Activated CD4-positive, alpha-beta T cell treated with anti-CD3 and anti-CD28 coated beads for 36 hours (primary cell): ENCODE measurements at regions not wholly inside any gene's neighbourhood (a gene's known extent, or its start where the extent isn't known, plus 50 kb on each side); places are given as distances from the start of the nearest gene placed in this dataset.
"Not testable (repeated sequence)": the region's sequence is repeated elsewhere in the genome, so short reads cannot be mapped to it uniquely, and the experiment has no call there.

ENCODE experiments used
- ATAC-seq: fragments of 200-7000 bp; cut with Tn5 transposase; one replicate; pipeline ENCODE4 v1.10.0; 2021; ENCODE audit warnings: mild to moderate bottlenecking, moderate library complexity
- CTCF ChIA-PET: fragments of 350-600 bp; sonication (Branson Sonifier 250); formaldehyde crosslinking; loops from one replicate; lab custom pipeline; 2021; ENCODE audit warnings: antibody characterized with exemption; lab: Charles Lee
- POLR2A ChIA-PET: fragments of 350-600 bp; sonication (Branson Sonifier 250); formaldehyde crosslinking; loops from one replicate; lab custom pipeline; 2021; ENCODE audit warnings: antibody characterized with exemption, inconsistent platforms; lab: Charles Lee
- DNase-seq: peaks from one replicate; pipeline ENCODE4 v3.0.0-alpha.2; 2020
- H3K27ac Mint-ChIP-seq: one replicate; pipeline ENCODE4 v1.8.0; 2021; ENCODE audit warnings: mixed read lengths
- H3K27me3 Mint-ChIP-seq: one replicate; pipeline ENCODE4 v1.8.0; 2021; ENCODE audit warnings: mixed read lengths
- H3K36me3 Mint-ChIP-seq: one replicate; pipeline ENCODE4 v1.8.0; 2021; ENCODE audit warnings: low read depth, mixed read lengths
- H3K4me1 Mint-ChIP-seq: one replicate; pipeline ENCODE4 v1.8.0; 2021; ENCODE audit warnings: mixed read lengths
- H3K4me3 Mint-ChIP-seq: one replicate; pipeline ENCODE4 v1.8.0; 2021; ENCODE audit warnings: mild to moderate bottlenecking, moderate library complexity, mixed read lengths
- H3K9me3 Mint-ChIP-seq: one replicate; pipeline ENCODE4 v1.8.0; 2021; ENCODE audit warnings: low read depth, mixed read lengths
- intact Hi-C, 2 experiments: fragments of 100-400 bp; cut with DNase I in 1 of 2; cut with micrococcal nuclease in 1 of 2; formaldehyde crosslinking; loops; one replicate each; pipeline versions ENCODE4 v1.14.2 to v1.15.1; 2022 to 2024; cut with DNase I, micrococcal nuclease

DNA sequence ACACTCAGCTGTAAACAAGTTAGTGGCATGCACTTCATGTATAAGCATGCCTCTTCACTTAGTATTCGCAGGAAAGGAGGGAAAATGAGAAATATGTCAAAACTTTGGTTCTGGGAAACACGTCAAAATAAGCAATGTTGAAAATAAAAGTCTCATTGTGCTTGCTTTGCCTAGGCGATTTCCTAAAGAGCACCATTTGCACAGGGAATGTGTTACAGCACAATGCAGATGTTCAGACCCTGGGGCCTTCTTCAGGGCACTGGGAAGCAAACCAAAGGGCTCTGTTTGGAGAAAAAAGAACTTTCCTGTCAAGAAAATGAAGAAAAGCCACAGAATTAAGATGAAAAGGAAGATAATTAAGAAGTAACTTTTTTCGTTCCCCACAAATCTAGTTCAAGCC is 98.6 kb upstream of the PLD5 start:
- ChIA-PET CTCF (no interaction called here), POLR2A (no interaction called here)
- ATAC-seq: no peak
- no peaks in the 10 kb centered on the region for H3K36me3 Mint-ChIP-seq
- no peak overlapping the region for H3K27ac Mint-ChIP-seq
- DNase-seq: no peak
- peaks cover 2% of the 10 kb centered on the region for H3K27me3 Mint-ChIP-seq
- no peak overlapping the region for H3K4me3 Mint-ChIP-seq
- H3K9me3 Mint-ChIP-seq: no peaks in the 10 kb centered on the region
- no peaks in the 10 kb centered on the region for H3K4me1 Mint-ChIP-seq
- intact Hi-C loops: no loop called here

DNA sequence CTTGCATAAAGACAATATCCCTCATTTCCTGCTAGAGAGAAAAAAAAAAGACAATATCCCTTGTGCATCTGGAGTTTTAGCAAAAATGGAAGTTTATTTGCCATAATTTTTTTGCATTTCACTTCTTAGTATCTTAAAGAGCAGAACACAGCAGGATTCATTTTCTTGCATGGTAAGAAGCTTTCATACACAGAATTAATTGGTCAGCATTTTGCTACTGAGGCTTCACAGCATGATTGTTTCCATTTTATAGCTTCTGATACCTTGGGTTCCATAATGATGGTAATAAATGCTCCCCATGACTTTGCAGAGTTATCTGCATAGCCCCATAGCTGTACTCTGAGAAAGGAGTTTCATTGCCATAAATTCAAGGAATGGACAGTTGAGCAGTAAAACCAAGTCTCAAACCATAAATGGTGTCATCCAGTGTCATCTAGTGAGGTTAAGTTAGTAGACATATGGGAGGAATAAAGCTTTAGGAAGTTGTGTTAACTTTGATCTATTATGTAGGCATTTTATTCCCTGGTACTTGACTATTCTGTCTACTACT is 88.8 kb upstream of the PLD5 start:
- intact Hi-C loops: no loop called here
- ChIA-PET CTCF (interaction anchor here (0.7 kb wide), 1 partner anchor 89 kb away, joined by 5 read pairs; no protein-coding TSS in a partner anchor), POLR2A (no interaction called here)
- no peak for DNase-seq
- no peak for ATAC-seq
- H3K9me3 Mint-ChIP-seq: no peaks in the 10 kb centered on the region
- no peaks in the 10 kb centered on the region for H3K36me3 Mint-ChIP-seq
- H3K27ac Mint-ChIP-seq: no peak overlapping the region
- no peaks in the 10 kb centered on the region for H3K4me1 Mint-ChIP-seq
- H3K4me3 Mint-ChIP-seq: no peak overlapping the region
- H3K27me3 Mint-ChIP-seq: peaks cover 2% of the 10 kb centered on the region

DNA sequence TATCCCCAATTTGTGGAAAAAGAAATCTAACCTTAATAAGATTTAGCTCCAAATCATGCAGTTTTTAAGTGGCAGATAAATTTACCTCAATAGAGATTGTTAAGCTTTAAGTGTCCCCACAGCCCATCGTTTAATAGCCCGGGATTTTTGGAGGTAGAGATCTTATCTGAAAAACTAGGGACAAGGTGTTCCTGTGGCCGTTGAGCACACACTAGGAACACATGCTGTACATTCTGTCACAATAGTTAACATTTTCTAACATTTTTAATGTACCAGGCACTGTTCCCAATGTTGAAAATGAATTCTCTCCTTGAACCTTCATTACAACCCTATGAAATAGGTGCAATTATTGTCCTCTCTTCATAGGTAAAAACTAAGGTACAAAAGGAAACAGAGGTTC is 85.7 kb upstream of the PLD5 start:
- POLR2A ChIA-PET: no interaction called here
- H3K36me3 Mint-ChIP-seq: no peaks in the 10 kb centered on the region

DNA sequence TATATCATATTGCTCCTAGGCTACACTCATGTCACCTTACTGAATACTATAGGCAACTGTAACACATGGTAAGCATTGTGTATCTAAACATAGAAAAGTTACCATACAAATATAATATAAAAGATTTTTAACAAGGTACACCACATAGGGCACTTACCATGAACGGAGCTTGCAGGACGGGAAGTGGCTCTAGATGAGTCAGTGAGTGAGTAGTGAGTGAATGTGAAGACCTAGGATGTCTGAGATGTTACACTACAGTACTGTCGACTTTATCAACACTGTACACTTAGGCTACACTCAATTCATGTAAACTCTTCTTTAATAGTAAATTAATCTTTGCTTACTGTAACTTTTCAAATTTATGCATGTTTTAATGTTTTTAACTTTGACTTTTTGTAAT is 81.0 kb upstream of the PLD5 start:
- ChIA-PET CTCF (no interaction called here), POLR2A (no interaction called here)
- H3K27ac Mint-ChIP-seq: no peak overlapping the region
- no peak for ATAC-seq
- H3K4me3 Mint-ChIP-seq: no peak overlapping the region
- DNase-seq: no peak
- no peaks in the 10 kb centered on the region for H3K36me3 Mint-ChIP-seq
- H3K27me3 Mint-ChIP-seq: no peaks in the 10 kb centered on the region
- H3K9me3 Mint-ChIP-seq: no peaks in the 10 kb centered on the region
- intact Hi-C loops: no loop called here
- no peaks in the 10 kb centered on the region for H3K4me1 Mint-ChIP-seq

More for the DNA sequence above, 85.7 kb upstream of the PLD5 start:
- no peaks in the 10 kb centered on the region for H3K4me1 Mint-ChIP-seq
- no peak overlapping the region for H3K27ac Mint-ChIP-seq
- CTCF ChIA-PET: no interaction called here
- H3K4me3 Mint-ChIP-seq: no peak overlapping the region
- H3K9me3 Mint-ChIP-seq: no peaks in the 10 kb centered on the region
- no peak for ATAC-seq
- DNase-seq: no peak
- H3K27me3 Mint-ChIP-seq: peaks cover 2% of the 10 kb centered on the region
- intact Hi-C loops: no loop called here

DNA sequence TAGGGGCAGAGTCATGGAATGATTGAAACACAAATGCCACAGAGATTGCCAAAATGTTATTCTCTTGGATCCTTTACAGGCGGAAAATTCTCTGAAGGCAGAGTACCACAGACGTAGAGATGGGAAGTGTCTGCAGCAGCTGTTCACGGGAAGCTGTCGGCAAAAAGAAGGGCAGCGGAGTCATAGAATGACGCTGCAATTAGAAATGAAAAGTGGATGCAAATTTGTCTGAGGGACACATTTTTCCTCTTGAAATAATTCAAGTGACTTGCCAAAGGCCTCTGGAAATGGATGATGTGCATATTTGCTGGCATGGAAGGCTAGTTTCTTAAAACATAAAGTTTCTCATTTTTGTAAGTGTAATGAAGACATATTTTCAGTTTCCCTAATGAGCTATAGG is 77.5 kb upstream of the PLD5 start:
- Mint-ChIP-seq H3K4me1 (no peaks in the 10 kb centered on the region), H3K27me3 (no peaks in the 10 kb centered on the region), H3K4me3 (no peak overlapping the region), H3K9me3 (peaks cover 9% of the 10 kb centered on the region), H3K27ac (no peak overlapping the region), H3K36me3 (no peaks in the 10 kb centered on the region)
- ATAC-seq (no peak), DNase-seq (no peak)
- ChIA-PET CTCF (no interaction called here), POLR2A (no interaction called here)
- intact Hi-C loops: no loop called here

DNA sequence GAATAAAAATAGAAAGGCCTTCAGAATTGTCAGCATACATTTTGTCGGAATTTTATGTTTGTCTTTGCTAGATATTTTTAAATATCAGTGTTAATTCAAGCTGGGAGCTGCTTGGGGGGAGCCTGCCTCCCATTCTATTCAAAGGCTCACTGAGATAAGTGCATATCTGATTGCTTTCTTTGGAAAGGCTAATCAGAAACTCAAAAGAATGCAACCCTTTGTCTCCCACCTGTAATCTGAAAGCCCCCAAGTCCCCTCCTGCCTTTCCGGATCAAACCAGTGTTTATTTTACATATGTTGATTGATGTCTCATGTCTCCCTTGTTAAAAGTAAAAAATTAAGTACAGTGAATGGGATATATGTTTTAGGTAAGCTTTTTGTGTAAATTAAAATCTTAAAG is 69.3 kb upstream of the PLD5 start:
- H3K27me3 Mint-ChIP-seq, ATAC-seq, POLR2A ChIA-PET, H3K36me3 Mint-ChIP-seq, H3K27ac Mint-ChIP-seq, H3K4me3 Mint-ChIP-seq, H3K4me1 Mint-ChIP-seq, DNase-seq, intact Hi-C loops: not testable (repeated sequence)
- peaks cover 12% of the 10 kb centered on the region for H3K9me3 Mint-ChIP-seq
- CTCF ChIA-PET: interaction anchor here (0.6 kb wide), 1 partner anchor 117 kb away, joined by 4 read pairs; no protein-coding TSS in a partner anchor

DNA sequence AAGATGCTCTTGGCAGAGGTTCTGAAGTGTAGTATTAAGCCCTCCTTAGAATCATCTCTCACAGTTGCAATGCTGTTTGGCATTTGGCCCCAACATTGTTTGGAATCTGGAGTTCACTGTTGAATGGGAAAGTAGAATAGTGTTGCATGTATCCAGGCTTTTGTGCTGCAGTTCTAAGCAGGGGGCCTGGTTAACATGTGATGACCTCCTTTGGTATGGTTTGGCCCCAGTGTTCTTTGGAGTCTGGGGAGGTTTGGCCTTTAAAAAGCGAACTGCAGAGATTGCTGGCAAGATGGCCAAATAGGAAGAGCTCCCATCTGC is 61.8 kb upstream of the PLD5 start:
- H3K36me3 Mint-ChIP-seq: no peaks in the 10 kb centered on the region

DNA sequence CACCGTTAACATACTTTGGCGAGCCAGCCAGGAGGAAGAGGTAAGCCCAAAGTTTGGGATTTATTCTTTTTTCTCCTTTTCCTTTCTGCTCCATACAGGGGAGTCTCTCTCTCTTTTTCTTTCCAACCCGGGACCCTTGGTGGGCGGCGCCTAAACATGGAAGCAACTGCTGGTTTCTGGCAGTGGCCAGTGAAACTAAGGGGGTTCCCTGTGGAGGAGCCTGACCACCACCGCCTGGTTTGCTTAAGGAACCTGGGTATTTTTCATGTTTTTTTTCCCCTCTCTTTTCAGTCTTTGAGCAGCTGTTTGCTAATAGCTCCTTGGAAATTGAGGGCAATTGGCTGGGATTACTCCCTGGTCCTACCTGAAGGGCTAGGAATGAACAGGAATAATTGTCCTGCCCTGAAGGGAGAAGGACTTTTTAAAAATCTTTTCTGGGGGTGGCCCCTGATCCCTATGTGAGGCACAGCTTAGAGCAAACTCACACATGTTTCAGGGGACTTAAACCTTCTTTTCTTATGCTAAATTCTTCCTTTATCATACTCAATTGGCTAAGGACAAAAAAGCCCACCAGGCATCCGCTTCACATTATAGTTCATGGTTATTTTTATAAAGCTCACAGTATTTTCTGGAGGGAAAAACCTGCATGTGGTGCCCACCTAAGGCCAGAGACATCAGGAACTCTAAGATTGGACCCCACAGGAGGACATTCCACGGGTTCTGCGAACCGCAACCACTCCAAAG is 61.3 kb upstream of the PLD5 start:
- Mint-ChIP-seq H3K4me1 (no peaks in the 10 kb centered on the region), H3K9me3 (no peaks in the 10 kb centered on the region), H3K27ac (no peak overlapping the region), H3K36me3 (no peaks in the 10 kb centered on the region), H3K27me3 (no peaks in the 10 kb centered on the region), H3K4me3 (no peak overlapping the region)
- CTCF ChIA-PET: no interaction called here
- intact Hi-C loops: no loop called here
- DNase-seq: no peak
- no peak for ATAC-seq
- POLR2A ChIA-PET: no interaction called here

More for the DNA sequence above, 61.8 kb upstream of the PLD5 start:
- CTCF ChIA-PET: no interaction called here
- Mint-ChIP-seq H3K4me3 (no peak overlapping the region), H3K9me3 (no peaks in the 10 kb centered on the region), H3K27ac (no peak overlapping the region), H3K27me3 (no peaks in the 10 kb centered on the region), H3K4me1 (no peaks in the 10 kb centered on the region)
- POLR2A ChIA-PET: no interaction called here
- DNase-seq: no peak
- intact Hi-C loops: no loop called here
- no peak for ATAC-seq

DNA sequence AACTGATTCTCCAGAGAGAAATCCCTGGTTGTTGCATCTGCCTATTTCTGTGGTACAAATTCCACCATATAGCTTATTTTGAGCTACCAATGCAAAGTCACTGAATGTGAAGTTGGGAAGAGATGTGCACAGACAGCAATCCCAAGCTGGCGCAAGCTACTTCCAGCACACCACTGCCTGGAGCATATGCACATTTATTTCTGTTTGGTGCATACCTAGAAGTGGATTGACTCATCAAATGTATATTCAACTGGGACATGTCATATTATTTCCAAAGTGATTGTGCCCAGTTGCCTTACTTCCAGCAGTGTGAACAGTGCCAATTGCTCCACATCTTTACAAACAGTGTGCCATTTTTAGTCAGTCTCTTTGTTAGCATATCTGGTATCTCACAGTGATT is 58.2 kb upstream of the PLD5 start:
- H3K4me3 Mint-ChIP-seq: no peak overlapping the region
- no peak for DNase-seq
- POLR2A ChIA-PET: no interaction called here

DNA sequence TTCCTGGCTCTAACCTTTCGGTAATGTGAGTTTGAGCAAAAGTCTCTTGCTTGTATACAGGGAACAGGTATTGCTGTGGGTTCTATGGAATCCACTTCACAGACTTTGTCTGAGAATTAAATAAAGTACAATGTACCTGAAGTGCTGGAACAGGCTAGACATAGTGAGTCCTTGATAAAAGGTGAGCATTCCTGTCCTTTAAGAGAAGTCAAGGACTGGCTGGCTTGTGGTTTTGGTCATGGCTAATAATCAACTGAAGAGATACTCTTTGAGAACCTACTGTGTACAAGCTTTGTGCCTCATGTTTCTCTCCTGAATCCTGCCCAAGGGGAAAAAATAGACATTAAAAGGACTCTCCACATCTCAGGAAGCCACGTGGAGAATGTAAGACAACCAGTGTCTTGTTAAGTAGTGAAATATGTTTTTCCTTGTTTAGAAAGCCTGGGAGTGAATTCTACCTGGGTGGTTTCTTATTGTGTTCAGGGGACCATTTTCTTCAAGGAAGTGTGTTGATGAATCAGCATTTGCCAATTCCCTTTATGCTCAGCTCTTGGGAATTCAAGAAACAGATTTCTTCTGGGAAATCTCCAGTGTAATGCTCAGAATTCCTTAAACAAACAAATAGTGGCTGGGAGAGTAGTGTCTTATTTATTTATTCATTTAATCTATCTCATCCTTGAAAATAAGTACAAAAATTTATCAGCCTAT is 55.2 kb upstream of the PLD5 start:
- intact Hi-C loops: no loop called here
- ChIA-PET POLR2A (no interaction called here), CTCF (no interaction called here)
- H3K27me3 Mint-ChIP-seq: peaks cover 2% of the 10 kb centered on the region
- no peak overlapping the region for H3K27ac Mint-ChIP-seq
- ATAC-seq: no peak
- H3K9me3 Mint-ChIP-seq: no peaks in the 10 kb centered on the region
- H3K4me3 Mint-ChIP-seq: no peak overlapping the region
- H3K4me1 Mint-ChIP-seq: no peaks in the 10 kb centered on the region
- no peaks in the 10 kb centered on the region for H3K36me3 Mint-ChIP-seq
- no peak for DNase-seq

More for the DNA sequence above, 58.2 kb upstream of the PLD5 start:
- no peak for ATAC-seq
- H3K4me1 Mint-ChIP-seq: no peaks in the 10 kb centered on the region
- CTCF ChIA-PET: interaction anchor here (1.1 kb wide), 1 partner anchor 66 kb away, joined by 3 read pairs; no protein-coding TSS in a partner anchor
- H3K27me3 Mint-ChIP-seq: no peaks in the 10 kb centered on the region
- H3K27ac Mint-ChIP-seq: no peak overlapping the region
- H3K36me3 Mint-ChIP-seq: no peaks in the 10 kb centered on the region
- intact Hi-C loops: no loop called here
- H3K9me3 Mint-ChIP-seq: no peaks in the 10 kb centered on the region
